GM18502 (cell line): ENCODE measurements at regions not wholly inside any gene's neighbourhood (a gene's known extent, or its start where the extent isn't known, plus 50 kb on each side); places are given as distances from the start of the nearest gene placed in this dataset.
"Not testable (repeated sequence)": the region's sequence is repeated elsewhere in the genome, so short reads cannot be mapped to it uniquely, and the experiment has no call there.

ENCODE experiments used
- ATAC-seq: cut with Tn5 transposase; IDR thresholded peaks from one replicate; pipeline ENCODE4 v1.9.1; 2021; ENCODE audit warnings: mild to moderate bottlenecking; ENCODE audit not compliant: unreplicated experiment, poor library complexity

- no peak for ATAC-seq
Measured at GRCh38 chr6:106750142-106750918, 121.0 kb downstream of the QRSL1 start.

DNA sequence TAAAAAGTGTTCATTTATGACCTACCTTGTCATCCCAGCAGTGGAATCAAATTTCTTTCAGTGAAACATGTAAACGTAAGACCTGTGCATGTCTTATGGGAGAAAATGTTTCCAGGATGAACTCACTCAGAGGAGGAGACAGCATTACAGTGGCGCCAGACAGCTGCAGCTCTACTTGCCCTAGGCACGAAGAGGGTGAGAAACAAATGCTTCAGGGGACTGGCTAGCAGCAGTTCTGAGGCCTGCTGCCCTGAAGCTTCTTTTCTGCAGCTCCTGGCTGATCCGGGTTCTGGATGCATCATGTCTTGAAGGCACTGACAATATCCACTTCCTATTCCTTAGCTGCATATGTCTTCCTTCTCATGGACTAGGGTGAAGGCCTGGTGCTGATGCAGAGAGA lies 120.2 kb downstream of the QRSL1 start:
- no peak for ATAC-seq

DNA sequence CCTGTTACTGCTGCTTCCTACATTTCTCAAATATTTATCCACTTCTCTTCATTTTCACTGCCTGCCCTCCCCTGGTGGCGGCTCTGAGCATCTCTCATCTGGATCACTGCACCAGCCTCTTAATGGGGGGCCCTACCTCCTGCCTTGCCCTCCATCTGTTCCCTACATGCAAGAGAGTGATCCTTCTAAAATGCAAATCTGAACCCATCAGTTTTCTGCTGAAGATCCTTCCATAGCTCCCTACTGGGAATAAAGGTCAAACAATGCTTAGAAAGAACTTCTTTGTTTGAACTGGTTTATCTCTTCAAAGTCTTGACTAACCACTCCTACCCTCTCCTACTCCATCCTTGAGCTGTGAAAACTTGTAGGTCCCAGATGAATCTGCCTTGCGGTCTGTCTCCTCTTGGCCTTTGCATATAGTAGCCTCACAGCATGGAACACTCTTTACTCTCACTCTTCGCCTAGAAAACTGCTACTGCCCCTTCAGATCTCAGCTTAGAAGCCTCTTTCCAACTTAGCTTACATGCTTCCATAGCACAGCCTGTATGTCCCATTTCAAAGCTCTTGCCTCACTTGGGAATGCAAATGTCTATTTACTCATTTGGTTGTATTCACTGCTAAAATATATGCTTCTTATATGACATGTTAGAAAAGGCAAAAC lies 119.3 kb downstream of the QRSL1 start:
- ATAC-seq = no peak

DNA sequence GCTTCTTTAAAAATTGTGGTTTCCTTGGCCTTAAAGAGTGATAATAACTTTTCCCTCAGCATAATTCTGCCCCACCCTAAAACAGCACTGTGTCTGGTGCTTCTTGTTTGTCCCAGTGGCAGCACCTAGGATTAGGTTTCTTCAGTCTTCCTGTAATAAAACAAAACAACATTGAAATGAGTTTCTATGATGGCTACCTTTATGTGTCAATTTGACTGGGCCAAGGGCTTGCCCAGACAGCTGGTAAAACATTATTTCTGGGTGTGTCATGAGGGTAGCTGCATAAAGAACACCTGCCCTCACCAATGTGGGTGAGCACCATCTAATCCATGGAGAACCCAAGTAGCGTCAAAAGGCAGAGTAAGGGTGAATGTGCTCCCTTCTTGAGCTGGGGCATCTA lies 117.8 kb downstream of the QRSL1 start:
- no peak for ATAC-seq

GRCh38 chr6:106746652-106747051 lies 117.3 kb downstream of the QRSL1 start:
- ATAC-seq = no peak

DNA sequence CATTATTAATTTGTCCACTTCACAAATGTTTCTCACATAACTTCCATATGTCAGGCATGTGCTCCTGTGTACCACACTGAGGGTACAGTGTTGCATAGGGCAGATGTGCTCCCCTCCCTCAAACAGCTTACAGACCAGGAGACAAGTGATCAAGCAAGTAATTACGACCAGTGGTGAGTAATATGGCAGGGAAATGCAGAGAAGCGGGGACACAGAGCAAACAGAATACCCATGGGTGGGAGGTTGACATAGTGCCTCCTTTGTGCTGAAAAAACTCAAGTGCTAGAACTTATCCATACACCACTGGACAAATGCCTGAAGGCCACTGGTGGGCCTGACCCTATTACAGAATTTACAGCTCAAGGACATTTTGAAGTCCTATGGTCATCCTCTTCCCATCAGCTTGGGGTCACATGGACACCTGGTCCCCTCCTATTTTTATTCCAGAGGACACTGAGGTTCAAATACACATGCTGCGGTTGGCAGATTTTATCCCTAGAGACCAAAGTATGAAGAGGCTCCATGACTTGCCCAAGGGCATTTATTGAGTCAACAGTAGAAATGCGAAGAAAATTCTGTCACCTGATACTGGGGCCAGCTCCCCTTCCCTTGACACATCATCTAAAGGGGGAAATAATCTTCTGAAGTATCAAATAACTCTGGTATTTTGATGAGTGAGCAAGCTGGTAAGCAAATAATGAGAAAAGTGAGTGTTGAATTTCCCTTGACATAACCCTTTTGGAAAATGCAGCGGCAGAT lies 116.6 kb downstream of the QRSL1 start:
- ATAC-seq = no peak

DNA sequence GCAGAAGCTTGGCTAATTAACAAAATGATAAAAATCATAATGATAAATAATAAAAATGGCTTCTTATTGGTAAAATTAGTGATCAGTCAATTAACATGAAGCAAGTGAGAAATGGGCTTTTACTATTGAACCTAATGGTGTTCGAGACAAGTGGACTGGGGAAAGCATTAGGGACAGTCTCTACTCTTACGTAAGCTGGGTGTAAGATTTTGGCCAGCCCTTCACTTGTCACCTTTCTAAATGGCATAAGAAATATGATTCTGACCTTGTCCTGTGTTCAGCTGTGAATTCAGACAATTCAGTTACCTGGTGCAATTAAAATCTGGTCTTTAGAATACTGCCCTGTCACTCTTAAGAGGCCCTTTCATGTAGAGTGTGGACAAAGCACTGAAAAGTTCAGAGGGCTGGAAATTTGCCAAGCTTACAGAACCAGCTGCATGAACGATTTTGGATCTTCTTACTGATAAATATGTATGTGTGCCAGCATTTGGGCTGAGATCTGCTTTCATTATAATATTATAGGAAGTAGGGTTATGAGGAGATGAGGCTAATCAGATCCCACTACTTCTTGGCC lies 115.9 kb downstream of the QRSL1 start:
- ATAC-seq = no peak

GRCh38 chr6:106744781-106745180 lies 115.4 kb downstream of the QRSL1 start:
- no peak for ATAC-seq

GRCh38 chr6:106744029-106744428 lies 114.7 kb downstream of the QRSL1 start:
- not testable (repeated sequence) for ATAC-seq

- no peak for ATAC-seq
Measured at GRCh38 chr6:106743612-106744011, 114.2 kb downstream of the QRSL1 start.

GRCh38 chr6:106740287-106740686 lies 110.9 kb downstream of the QRSL1 start:
- no peak for ATAC-seq

- no peak for ATAC-seq
Measured at GRCh38 chr6:106739387-106739786, 110.0 kb downstream of the QRSL1 start.

DNA sequence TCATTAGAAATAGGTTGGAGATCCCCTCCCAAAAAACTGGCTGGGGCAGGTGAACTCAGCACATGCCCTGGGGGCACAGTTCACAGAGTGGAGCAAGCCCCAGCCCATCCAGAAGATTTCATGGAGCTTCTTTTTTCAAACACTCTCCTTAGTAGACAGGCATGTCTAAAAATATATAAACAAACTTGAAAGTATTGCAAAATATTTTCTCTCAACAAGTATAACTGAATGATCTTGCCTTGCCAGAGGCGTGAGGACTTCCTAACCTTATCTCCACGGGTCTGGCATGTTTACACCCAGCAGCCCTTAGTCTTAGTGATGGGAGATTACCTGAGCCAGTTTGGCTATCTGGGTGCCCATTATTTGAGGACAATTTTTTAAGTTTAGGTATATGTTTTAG lies 107.1 kb downstream of the QRSL1 start:
- no peak for ATAC-seq

DNA sequence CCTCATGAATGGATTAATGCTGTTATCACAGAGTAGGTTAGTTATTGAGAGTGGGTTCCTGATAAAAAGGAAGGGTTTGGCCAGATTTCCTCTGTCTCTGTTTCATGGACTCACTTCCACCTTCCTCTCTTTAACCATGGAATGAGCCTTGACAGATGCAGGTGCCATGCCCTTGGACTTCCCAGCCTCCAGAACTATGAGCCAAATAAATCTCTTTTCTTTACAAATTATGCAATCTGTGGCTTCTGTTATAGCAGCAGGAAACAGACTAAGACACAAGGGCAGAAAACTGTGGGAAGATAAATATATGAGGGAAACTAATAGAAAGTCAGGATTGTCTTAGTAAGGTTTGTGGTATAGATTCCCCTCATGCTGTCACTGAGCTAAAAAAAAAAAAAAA lies 106.5 kb downstream of the QRSL1 start:
- no peak for ATAC-seq

DNA sequence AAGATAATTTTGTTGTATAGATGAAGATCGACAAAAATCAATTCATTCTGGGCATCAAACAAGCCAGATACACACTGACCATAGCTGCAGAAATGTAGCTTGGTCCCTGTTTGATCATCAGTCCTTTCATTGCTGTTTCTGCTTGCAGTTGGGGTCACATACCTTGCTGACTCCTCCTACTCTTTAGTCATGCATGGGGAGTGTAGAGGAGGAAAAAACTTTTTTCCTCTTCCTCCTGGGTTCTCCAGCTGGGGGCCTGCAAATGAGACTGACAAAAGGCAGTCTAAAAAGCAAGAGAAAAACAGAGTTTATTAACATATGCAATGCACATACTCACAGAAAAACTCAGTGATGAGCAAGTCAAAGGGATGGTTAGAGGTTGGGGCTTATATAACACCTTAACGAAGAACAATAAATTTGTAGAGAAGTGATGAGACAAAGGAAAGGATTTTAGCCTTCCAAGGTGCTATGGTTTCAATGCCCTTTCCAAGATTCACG lies 105.8 kb downstream of the QRSL1 start:
- no peak for ATAC-seq

DNA sequence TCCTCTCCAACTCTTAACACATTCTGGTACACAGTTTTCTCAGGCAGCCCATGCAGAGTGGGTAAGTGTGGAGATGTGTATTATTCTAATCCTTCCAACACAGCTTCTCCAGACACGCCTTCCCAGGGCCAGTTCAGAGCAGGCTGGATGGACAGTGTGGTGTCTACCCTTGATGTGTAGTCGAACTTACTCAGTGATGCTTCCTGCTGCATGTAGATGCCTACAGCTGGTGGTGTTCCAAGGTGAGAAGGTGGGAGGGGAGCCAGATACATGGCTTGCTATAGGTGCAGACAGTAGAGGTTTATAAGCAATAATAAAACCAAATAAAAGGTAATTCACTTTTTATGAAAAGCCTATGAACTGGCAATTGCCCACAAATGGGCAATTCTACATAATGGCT lies 104.0 kb downstream of the QRSL1 start:
- ATAC-seq = no peak

DNA sequence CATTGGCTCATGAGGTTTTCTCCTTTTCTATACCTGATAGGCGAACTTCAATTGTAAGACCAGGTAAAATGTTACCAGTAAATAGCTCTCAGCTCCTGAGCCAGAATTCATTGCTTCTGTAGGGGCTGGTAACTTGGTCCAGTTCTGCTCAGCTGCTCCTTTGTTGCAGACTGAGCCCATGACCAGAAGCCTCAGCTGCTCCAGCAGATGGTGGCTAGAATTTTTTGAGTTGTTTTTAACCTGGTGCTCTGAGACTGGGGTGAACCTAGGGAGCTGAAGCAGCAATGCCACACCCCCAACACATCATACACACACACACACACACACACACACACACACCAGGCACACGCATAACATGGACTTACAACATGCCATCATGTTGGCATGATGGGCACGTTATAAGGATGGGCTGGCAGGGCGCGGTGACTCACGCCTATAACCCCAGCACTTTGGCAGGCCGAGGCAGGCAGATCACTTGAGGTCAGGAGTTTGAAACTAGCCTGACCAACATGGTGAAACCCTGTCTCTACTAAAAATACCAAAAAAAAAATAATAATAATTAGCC lies 103.1 kb downstream of the QRSL1 start:
- ATAC-seq = no peak

GRCh38 chr6:106731843-106732160 lies 102.4 kb downstream of the QRSL1 start:
- ATAC-seq = no peak

DNA sequence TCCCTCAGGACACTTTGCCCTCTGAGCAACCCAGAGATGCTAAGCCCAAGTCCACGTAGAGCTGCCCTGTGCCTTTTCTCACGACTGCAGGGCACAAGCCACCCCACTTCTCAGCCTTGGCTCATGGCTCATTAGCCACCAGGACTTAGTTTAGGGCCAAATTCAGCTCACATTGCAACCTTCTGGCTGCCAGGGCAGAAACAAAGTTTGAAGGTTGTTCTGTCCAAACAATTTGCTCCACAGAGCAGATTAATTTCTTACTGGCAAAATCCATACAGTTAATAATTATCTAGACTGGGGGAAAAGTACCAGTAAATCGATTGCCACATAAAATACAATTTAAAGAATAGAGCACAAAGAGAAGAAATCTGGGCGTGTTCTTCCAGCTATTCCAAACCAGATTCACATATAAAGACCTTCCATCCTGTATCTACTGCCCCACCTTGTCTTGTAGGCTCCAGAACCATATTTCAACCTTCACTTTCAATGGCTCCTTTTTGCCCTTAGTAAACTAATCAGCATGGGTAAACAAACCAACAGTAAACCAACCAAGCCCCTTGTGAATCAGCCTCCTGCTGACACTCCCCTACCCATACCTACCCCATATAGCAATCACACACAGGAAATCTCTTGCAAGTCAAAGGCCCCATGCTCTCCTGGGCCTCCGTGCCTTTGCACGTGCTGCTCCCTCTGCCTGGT lies 101.9 kb downstream of the QRSL1 start:
- ATAC-seq = no peak

DNA sequence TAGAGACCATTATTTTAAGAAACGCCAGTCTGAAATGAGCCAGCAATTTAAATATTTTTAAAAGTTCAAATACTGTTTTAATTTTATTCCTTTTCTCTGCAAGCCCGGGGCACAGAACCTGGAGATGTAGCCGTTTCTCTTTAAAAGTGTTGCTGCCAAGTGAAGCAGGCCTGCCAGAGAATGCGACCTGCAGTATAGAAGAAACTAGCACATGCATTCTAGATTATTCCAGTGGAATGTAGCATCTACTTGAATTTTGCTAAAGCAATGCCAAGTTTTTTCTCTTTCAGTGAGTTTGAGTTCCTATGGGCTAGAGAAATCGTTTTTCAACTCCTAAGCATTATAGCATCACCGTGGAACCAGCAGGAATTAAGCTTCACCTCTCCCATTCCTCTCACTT lies 101.3 kb downstream of the QRSL1 start:
- no peak for ATAC-seq
